NCI-H1417 (cell line): ENCODE measurements at regions not wholly inside any gene's neighbourhood (a gene's known extent, or its start where the extent isn't known, plus 50 kb on each side); places are given as distances from the start of the nearest gene placed in this dataset.
"Not testable (repeated sequence)": the region's sequence is repeated elsewhere in the genome, so short reads cannot be mapped to it uniquely, and the experiment has no call there.

ENCODE experiments used
- DNase-seq, 3 experiments: peaks; one replicate each; lab custom pipeline; 2025; lab: John Stamatoyannopoulos, UW

DNA sequence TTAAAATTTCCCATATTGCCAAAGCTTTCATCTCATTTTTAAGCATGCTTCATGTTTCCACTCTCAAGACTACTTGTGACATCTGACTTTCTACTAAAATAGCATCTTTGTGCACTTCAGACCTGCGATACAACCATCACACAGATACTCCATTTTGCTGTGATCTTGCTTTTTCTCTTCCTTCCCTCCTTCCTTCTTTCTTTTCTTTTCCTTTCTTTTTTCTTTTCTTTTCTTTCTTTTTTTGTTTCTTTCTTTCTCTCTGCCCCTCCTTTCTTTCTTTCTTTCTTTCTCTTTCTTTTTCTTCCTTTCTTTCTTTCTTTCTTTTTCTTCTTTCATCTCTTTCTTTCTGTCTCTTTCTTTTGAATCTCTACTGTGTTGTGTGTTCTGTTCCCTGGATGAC, 194.0 kb upstream of the KCND2 start:
- no peak for DNase-seq

DNA sequence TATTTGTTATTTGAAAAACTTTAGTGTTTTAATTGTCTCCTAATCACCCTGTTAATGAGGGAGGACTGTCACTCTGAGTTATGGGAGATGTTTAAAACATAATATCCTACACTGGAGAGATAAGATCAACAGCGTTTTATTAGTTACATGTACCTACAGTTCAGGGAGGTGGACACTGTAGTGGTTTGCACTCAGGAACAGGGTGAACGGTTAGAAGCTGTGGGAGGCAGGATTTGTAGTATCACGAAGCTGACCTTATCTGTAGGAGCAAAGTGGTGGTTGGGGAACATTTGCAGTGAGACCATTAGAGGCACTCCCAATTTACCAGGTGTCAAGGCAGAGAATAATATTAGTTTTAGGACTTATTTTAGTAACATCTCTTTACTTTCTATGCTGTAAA, 193.3 kb upstream of the KCND2 start:
- peak in 1 of 3 experiments; percentile 40 for DNase-seq

DNA sequence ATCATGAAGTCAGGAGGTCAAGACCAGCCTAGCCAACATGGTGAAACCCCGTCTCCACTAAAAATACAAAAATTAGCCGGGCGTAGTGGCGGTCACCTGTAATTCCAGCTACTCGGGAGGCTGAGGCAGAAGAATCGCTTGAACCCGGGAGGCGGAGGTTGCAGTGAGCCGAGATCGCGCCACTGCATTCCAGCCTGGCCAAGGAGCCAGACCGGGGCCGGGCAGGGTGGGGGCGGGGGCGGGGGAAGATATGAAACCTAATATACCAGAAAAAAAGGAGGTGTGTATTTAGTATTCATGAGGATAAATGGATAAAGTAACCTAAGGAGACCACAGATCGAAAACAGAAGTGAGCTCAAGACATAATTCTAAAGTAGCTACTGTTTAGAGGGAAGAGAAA, 186.5 kb upstream of the KCND2 start:
- not testable (repeated sequence) for DNase-seq

DNA sequence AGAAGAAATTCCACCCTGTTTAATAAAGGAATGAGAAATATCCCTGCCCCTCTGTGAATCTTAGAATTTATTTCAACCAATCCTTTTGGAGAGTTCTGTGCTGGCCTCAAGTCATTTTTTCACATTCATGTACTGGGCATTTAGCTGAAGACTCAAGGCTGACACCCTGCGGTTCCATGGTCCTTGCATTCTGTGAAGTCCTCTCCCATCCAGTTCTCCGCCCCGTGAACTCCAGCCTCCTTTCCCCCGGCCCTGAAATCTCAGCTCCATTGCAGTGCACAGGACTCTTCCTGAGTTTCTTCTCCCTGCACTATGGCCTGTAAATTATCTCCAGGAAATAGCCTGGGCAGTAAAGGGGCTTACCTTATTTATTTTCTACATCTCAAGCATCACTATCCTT, 183.0 kb upstream of the KCND2 start:
- no peak for DNase-seq

DNA sequence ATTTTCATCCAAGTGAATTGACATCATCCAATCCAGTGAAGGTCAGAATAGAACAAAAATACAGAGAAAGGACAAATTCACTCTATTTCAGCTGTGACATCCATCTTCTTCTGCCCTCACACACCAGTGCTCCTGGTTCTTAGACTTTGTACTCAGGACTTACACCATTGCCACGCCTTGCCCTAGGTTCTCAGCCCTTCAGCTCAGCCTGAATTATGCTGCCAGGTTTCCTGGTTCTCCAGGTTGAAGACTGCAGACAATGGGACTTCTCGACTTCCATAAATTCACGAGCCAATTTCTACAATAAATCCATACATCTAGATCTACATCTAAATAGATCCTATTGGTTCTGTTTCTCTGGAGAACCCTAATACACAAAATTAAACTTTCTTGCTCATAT, 181.2 kb upstream of the KCND2 start:
- DNase-seq: no peak

DNA sequence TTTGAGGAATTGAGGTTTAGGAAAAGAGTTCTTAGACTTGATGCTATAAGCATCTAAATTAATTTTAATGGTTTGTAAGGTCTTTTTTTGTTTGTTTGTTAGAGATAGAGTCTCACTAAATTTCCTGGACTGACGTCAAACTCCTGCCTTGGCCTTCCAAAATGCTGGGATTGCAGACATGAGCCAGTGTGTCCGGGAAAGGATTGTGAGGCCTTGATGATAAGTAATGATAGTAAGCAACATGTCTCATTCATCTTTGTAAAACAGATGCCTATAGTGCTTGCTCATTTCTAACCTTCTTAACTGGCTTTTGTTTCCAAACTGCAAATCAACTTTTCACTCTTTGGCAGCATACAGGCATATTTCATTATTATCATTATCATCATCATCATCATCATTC, 176.0 kb upstream of the KCND2 start:
- no peak for DNase-seq

DNA sequence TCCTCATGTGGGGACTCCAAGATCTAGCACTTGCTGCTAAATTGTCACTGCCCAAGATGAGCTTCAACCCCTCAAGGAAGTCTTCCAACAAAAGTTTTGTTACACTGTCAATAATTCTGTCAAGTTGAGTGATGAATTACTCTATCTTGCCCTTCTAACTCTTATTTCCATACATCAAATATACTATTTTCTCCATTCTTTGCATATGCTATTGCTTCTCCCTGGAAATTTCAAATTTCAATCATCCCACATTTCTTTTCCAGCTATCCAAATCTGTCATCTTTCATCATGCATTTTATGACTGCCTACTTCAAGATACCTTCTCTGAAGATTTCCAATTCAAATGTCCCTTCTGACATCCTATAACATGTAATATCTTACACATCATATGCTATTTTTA, 175.2 kb upstream of the KCND2 start:
- DNase-seq: no peak

DNA sequence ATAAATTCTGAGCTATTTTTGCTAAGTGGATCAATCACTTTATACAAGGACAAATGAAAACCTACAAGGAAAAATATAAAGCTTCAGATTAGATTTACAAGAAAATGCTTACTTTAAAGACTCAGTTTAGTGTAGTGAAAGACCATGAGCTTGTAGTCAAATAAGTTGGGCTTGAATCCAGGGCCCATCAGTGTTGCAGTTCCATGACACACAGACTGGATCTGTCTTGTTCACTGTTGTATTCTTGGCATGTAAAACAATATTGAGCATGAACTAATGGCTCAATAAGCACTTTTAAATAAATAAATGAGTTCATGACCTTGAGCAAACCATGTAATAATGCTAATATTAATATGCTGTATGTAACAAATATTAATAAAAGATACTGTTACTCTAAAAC, 164.6 kb upstream of the KCND2 start:
- no peak for DNase-seq

DNA sequence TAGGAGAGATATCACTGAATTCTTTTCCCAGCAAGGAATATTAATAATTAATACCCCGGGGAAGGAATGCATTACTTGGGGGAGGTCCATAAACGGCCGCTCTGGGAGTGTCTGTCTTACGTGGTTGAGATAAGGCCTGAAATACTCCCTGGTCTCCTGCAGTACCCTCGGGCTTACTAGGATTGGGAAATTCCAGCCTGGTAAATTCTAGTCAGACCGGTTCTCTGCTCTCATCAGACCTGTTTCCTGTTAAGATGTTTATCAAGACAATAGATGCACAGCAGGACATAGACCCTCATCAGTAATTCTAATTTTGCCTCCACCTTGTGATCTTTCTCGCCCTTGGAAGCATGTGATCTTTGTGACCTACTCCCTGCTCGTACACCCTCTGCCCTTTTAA, 162.8 kb upstream of the KCND2 start:
- peak in 1 of 3 experiments; percentile 33 for DNase-seq

DNA sequence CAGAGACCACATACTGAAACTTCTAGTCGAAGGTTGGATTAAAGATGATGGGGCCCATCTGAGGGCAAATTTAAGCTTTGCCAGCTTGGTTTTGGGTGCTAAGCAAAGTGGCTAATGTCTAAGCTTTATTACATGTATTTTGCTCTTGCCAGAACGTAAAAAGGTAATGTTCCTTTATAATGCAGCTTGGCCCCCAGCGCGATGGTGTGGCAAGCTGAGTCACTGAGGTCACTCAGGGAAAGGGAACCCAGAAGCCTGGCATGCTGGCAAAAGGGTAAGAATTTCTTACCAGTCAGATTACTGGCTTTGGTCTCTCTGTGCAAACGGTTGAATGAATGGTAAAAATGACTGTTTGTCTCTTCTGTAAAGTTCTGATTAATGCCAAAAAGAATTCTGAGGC, 158.3 kb upstream of the KCND2 start:
- no peak for DNase-seq

DNA sequence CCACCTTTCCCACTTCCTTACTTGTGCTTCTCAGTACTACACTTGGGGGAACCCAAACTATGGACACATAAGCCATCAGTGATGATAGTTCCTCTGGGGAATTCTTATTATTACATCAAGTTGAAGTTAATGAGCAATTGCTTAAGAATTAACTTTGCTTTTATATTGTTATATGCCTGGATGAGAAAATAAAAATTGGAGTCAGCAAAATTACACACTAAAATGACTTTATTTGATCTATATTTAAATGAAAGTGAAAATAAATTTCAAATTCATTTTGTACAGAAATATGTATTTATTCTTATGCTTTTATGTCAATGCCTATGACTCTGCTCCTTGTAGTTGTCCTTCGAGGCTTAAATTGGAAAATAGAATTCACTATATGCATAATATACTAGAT, 149.4 kb upstream of the KCND2 start:
- DNase-seq: no peak

DNA sequence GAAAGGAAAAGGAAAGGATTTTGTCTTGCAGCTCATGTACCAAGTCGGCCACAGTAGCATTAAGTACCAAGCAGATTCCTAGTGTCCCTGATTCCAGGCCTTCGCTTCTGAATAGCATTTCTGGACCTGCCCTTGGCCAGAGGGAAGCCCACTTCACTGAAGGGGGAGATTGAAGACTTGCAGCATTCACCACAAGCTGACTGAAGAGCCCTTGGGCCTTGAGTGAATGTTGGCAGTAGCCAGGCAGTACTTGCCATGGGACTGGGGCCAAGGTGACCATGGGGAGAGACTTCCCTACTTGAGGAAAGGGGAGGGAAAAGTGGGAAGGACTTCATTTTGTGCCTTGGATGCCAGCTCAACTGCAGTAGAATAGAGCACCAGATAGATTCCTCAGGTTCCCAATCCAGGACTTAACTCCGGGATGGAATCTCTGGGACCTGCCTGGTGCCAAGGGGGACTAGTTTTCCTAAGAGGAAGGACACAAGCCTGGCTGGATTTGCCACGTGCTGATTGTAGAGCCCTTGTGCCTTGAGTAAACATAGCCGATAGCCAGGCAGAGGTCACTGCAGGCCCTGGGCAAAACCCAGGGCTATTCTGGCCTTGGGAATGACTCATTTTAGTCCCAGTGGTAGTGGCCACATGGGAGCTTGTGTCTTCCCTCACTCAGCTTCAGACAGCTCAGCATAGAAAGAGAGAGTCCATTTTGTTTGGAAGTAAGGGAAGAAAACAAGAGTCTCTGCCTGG, 141.7 kb upstream of the KCND2 start:
- no peak for DNase-seq

DNA sequence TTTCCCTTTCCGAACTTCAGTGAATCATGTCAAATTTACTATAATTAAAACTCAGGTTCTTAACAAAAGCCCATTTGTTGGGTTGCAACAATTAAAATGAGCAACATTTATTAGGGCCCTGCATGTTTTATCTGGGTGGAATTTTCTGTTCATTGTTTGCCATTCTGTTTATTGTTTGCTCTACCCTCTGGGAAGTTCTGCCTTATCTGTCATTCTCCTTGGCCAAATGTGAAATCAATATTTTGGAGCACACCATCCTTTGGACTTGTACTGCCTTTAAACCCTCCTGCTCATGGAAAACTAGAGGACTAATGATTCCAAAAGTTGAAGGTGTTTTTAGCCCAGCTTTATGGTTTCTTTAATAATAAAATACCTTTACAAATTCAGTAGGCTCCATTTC, 134.5 kb upstream of the KCND2 start:
- no peak for DNase-seq

DNA sequence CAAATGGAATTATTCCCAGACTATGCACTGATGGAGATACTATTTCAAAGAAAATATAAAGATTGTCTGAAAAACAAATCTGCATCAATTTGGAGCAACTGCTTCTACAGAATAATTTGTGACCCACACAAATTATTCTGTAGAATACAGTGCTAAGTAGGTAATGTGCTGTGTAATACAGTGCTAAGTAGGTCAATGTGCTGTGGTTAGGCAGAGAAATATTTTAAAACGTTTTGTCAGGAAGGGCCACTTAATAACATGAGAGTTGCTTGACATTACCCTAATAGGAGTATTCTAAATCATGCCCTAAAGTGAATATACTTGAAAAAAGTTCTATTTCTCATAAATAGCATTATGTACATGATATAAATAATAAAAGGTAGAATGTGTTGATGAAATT, 116.5 kb upstream of the KCND2 start:
- peak in 2 of 3 experiments; percentile 3 to 65 for DNase-seq

DNA sequence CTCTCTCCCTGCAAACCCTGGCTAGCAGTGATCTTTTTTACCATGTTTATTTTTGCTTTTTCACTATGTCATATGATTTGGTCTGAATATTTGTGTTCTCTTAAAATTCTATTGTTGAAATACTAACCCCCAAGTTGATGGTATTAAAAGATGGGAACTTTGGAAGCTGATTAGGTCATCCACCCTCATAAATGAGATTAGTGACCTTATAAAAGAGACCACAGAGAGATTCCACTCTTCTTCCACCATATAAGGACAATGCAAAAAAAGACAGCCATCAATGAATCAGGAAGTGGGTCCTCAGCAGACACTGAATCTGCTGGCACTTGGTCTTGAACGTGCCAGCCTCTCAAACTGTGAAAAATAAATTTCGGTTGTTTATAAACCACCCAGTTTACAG, 112.8 kb upstream of the KCND2 start:
- no peak for DNase-seq

DNA sequence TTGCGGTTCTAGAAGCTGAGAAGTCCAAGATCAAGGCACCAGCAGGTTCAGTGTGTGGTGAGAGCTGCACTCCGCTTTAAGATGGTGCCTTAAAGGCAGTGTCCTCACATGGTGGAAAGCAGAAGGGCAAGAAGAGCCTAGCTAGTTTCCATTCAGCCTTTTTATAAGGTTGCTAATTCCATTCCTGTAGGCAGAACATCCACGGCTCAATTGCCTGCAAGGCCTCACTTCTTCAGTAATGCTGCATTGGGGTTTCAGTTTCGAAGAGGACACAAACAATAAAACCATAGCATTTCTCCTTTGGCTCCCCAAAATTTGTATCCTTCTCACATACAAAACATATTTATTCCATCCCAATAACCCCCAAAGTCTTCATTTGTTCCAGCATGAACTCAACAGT, 109.5 kb upstream of the KCND2 start:
- no peak for DNase-seq

DNA sequence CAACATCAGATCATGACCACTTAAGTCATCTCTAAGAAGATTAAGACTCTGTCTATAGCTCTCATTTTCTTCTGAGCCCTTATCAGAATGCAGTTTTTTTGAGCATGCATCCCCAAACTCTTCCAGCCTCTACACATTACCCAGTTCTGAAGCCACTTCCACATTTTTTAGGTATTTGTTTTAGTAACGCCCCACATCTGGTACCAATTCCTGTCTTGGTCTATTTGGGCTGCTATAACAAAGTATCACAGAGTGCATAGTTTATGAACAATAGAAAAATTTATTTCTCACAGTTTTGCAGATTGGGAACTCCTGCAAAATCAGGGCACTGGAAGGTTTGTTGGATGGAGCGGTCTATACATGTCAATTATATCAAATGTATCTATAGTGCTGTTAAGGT, 107.7 kb upstream of the KCND2 start:
- DNase-seq: no peak

DNA sequence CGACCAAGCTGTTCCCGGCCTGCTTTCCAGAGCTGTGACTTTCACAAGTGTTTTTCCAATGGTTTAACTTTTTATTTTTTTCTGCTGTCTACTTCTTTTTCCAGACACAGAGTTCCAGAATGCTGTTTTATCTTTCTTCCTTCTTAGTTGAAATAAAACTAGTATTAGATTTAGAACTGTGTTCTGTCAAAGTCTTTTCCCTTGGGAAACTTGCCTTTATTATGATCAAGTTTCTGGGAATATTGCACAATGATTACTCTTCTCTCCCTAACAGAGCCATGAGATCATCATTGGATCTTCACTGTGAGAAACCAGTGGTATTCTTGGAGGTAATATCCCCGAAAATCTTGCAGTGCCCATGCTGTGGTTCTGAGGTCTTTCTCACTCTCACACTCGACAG, 104.9 kb upstream of the KCND2 start:
- DNase-seq: peak in 1 of 3 experiments; percentile 40

DNA sequence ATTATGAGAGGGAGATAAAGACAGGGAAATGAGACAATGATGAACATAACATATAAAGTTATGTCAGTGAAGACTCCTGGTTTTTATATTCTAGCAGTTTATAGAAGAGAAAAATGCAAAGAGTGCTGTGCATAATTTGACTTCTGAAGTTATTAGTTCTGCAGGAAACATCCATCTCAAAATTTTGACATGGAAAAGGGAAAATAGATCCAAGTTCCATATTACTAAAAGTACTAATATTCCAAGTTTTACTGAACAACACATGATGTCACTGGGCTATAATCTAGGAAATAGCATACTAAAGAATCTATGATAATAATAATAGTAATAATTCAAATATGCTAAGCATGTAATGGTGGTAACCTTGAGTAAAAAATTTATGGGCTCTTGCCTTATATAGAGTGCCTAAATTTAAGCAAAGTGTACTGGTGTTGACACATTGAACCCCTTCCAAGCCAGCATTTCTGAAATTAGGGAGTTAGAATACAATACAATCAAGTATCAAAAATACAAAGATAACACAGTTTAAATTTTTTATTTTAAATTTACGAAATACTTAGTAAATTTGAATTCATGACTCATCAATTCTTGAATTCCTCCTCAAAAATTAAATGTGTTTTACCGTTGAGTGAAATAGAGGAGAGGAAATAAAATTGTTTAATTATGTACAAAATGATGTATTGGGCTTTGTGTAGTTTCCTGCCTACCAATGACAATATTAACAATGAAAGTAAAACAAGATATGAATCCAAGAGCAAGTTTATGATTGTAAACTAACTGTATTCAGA, 102.8 kb upstream of the KCND2 start:
- no peak for DNase-seq

DNA sequence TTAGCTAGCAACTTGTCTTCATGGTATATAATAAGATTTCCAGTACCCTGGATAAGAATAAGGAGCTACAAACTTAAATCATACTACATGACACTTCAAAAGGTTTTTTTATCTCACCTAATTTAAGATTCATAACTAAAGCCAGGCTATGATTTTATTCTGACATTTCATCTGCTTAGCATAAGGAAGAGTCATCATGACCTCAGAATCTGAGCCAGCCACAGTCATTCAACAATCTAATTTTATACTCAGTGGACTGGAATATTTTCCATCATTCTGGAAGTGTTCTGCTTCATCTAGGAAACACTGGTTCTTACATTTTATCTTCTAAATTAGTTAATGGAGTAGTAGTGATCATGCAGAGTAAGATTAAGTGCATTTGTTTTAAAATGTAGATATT, 102.1 kb upstream of the KCND2 start:
- no peak for DNase-seq

DNA sequence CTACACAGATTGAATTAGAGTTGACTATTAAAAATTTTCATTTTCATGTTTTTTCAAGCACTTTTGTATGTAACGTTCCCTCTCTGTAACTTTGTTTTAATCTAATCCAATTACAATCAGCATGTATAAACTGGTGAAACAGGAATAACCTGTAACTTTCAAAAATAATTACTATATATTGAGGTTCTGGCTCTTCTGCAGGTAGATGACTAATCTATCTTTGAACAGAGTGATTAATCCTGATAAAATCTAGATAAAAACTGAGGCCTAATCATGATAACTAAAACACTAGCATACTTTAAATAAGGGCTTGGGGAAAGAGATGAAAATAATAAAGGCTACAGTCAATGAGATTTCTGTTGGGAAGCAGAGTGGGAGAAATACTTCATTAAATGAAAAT, 101.6 kb upstream of the KCND2 start:
- no peak for DNase-seq

DNA sequence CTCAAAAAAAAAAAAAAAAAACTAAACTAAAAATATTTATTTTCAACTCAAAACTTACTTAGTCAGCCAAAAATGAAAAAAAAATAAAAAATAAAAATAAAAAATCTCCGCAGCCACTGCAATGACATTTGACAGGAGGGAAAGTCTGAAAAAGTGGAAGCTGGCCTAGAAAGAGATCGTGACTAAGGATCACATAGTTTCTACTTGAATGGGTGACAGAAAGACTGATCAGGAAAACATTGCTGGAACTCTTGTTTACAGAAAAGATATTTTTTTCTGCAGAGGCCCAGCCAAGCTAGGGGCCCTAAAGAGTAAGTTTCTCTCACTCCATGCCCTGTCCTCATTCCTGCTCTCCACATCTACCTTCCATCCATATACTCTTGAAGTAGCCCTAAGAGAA, 92.8 kb upstream of the KCND2 start:
- DNase-seq: no peak

DNA sequence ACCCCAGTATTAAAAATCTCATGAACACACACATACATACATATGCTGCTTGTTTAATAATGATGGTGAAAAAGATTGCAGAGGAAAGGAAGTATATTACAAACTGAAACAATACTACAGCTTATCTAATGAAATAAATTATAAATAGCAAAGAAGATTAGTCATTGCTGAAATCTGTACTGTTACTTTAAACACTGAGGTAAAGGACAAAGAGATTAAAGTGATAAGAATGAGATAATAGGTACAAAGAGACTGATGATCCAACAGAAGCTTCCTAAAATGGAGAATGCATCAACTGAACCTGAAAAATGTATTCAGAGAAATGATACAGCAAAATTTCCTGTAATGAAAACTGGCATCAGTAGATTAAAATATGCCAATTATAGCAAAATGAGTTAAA, 91.5 kb upstream of the KCND2 start:
- no peak for DNase-seq

DNA sequence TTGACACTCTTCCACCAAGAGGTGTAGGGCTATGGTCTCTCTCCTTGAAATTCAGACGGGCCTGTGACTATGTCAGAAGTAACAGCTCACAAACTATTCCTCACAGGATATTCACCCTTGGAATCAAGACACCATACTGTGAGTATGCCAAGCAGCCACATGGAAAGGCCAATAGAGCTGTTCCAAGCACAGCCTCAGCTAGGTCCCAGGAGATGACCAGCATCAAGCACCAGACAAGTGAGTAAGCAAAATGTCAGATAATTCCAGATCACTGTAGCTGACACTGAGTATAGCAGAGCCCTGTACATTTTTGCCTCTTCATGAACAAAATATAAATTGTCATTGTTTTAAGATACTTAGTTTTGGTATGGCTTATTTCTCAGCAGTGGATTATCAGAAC, 88.1 kb upstream of the KCND2 start:
- no peak for DNase-seq
